ENCODE measurements at regions not wholly inside any gene's neighbourhood (a gene's known extent, or its start where the extent isn't known, plus 50 kb on each side); places are given as distances from the start of the nearest gene placed in this dataset.
A peak's percentile ranks its signal among the peaks of the same experiment; 100 is the strongest.

GRCh38 chr9:91500509-91501014, 76.9 kb upstream of the NFIL3 start (continued):
- TF ChIP-seq REST (IDR thresholded peaks at IDR 0.05; ENCODE audit: unreplicated experiment) (no peak), STAT1 (IDR thresholded peaks at IDR 0.05; ENCODE audit: unreplicated experiment) (no peak)

- Histone ChIP-seq H3K4me2 (no peak overlapping the region), H3K4me3 (no peak overlapping the region), H3K27me3 (ENCODE audit: insufficient read depth) (no peaks in the 10 kb centered on the region), H2AFZ (peak overlapping the region; percentile 85), H3K79me2 (replicated peaks; ENCODE audit: insufficient read depth) (no peaks in the 10 kb centered on the region), H4K20me1 (replicated peaks; ENCODE audit: insufficient read depth) (no peaks in the 10 kb centered on the region), H3K36me3 (ENCODE audit: insufficient read depth) (no peaks in the 10 kb centered on the region), H3F3A (replicated peaks; ENCODE audit: low read depth) (no peaks in the 10 kb centered on the region), H3K9me2 (ENCODE audit: insufficient read depth) (no peaks in the 10 kb centered on the region), H3K27ac (ENCODE audit: low read depth) (no peak overlapping the region), H3K4me1 (ENCODE audit: insufficient read depth) (peaks cover 19% of the 10 kb centered on the region)
- H3K27me3 Mint-ChIP-seq (ENCODE audit: insufficient read depth, low read depth, poor library complexity), result peaks cover 2% of the 10 kb centered on the region
- no peak for TF ChIP-seq REST (IDR thresholded peaks at IDR 0.05; ENCODE audit: unreplicated experiment)
- no peak for TF ChIP-seq ZNF331 (CRISPR knock-in tag; IDR thresholded peaks at IDR 0.05; ENCODE audit: low read depth)
- no peak for TF ChIP-seq CREB1 (CRISPR knock-in tag; IDR thresholded peaks at IDR 0.05; ENCODE audit: low read depth)
- TF ChIP-seq CTCF (conservative IDR thresholded peaks at IDR 0.05; ENCODE audit: low read depth in 2 of 2), result no peak
- 0 out of 3 replicates have a peak, but pooled peaks cover 4% of the 10 kb centered on the region for H3K9me3 Mint-ChIP-seq
- no peak overlapping the region for H3K27ac Mint-ChIP-seq
- peaks cover 27% of the 10 kb centered on the region for H3K4me1 Mint-ChIP-seq
- ATAC-seq (no peak), DNase-seq (ENCODE audit: low spot score) (no peak)
- H3K36me3 Mint-ChIP-seq (ENCODE audit: low read depth), result no peaks in the 10 kb centered on the region
- no peak overlapping the region for H3K4me3 Mint-ChIP-seq
Measured at GRCh38 chr9:91496351-91496750, 72.7 kb upstream of the NFIL3 start.
